HPDE6-E6E7 (cell line): ENCODE measurements at regions not wholly inside any gene's neighbourhood (a gene's known extent, or its start where the extent isn't known, plus 50 kb on each side); places are given as distances from the start of the nearest gene placed in this dataset.

ENCODE experiments used
- DNase-seq: peaks from one replicate; pipeline ENCODE4 v3.0.0; 2011; ENCODE audit warnings: missing footprints; ENCODE audit errors: extremely low spot score

DNA sequence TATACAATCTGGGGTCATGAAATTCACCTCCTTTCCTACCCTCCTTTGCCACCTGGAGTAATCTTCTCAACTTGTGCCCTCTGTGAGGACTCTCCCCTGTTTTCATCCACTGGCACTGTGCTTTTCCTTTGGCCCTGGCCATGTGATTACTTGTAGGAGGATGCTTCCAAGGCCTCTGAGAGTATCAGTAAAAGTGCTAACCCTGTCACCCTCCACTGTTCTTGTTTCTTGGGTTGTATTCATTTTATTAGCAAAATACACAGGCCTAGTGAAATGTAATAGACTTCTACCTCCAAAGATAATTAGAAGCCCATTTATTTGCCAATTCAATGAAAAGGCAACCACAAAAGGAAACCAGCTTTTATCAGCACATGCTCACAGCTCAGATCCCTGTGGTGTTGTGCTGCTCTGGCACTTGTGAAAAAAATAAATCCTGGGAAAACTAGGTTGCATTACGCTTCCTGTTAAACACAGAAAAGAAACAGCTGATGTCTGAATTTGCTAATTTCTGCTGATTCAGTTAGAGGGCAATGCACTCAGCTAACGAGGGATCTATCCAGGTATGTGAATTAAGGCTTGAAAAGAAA, 357.5 kb upstream of the ETAA1 start:
- DNase-seq: no peak

DNA sequence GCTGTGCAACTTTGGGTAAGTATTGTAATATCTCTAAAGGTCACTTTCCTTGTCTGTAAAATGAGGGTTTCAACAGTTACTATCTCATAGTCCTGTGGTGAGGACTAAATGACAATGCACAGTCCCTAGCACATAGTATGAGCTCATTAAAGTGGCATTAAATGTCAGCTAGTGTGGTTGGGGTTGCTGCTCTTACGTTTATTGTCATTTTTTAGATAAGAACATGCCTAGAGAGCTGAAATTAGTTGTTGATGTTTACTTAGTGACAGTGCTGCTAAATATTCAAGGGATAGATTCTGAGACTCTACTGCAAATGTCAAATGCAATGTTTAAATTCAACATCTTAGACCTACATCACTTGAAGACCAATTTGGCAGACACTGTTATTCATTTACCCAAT, 356.1 kb upstream of the ETAA1 start:
- DNase-seq: no peak

DNA sequence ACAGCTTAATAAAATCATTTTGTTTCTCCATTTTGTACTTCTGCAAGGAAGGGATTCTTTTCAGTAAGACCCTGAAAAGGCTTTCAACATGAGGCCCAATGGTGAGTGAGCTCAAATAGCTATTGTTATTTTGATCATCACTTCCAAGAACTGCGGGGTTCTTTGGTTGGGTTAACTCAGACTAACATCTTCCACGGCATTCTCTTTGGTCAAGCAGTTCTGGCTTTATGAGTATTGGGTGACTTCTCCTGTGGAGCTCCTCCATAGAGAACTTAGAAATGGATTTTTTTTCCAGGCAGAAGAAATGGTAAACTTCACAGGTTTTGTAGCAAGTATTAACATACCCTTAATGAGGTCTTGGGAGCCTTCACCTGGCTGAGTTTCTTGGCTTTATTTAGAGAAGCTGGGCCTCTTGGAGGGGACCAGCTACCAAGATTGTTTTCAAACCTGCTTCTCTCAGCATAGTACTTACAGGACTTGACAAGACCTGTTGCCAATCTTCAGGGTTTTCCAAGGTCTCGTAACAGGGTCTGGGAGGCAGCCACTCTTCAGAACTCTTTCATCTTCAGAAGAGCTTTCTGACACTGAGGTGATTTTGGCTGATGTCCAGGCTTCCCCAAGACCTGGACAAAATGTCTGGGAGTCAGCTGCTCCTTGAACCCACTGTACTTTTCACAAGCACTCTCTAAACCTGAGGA, 353.2 kb upstream of the ETAA1 start:
- DNase-seq: no peak

DNA sequence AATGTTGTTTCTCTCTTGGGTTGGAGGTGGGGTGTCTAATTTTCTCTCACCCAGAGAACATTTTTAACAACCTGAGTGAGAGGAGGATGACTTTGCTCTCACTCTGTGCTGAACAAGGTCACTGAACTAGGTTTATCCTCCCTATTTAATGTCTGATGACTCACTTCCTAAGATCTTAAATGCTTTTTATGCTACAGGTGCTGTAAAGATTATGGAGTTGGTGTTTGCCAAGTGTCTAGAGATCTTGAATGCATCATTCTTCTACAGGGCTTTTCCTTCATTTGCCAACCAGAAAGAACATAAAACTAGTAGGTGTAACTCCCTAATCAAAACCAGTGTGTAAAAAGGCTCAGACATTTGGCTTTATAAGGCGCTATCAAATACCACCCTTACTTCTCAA, 350.5 kb upstream of the ETAA1 start:
- no peak for DNase-seq

DNA sequence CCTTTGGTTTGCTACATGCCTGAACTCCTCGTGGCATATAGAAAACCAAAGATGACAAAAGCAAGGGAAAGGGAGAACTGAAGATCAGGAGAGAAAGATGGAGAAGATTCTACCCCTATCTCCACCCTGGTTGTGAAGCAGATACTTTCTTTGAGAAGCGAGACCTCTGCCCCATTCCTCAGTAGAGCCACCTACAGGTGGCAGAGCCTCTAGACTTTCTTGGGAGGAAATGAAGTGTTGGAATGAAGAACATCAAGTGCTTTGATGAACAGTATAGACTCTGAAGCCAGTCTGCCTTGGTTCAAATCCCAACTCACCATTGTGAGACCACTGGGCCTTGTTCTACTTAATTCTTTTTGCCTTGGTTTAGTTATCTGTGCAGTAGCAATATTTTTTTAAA, 348.8 kb upstream of the ETAA1 start:
- no peak for DNase-seq

DNA sequence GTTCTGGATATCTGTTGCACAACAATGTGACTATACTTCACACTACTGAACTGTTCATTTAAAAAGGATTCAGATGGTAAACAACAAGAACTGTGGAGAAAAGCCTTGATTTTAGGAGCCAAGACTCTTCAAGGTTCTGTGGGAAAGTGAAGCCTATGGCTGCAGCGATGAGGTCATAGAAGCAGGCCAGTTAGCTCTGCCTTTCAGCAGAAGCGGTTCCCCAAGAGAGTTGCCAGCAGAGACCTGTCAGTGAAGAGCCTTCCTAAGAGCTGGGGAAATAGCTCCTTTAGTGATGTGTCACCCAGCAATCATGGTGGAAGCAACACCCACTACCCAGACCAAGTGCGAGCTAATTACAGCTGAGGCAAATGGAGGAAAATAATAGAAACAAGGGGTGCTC, 346.5 kb upstream of the ETAA1 start:
- DNase-seq: no peak

DNA sequence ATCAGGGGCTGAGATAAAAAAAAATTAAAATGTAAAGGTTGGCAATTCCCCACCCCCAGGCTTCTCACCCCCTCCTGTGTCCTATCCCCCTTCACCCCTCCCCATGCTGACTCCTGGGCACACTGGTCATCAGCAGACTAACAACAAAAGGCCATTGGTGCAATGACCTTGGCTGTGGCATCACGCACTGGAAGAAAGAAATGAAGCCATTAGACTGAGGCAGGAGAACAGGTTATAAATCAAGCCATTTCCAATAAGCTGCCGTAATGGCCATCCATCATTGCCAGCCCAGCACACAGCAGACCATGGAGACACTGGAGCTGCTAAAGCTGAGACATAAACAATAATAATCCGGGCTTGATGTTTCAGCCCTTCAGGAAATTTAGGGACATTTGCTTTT, 342.4 kb upstream of the ETAA1 start:
- no peak for DNase-seq

DNA sequence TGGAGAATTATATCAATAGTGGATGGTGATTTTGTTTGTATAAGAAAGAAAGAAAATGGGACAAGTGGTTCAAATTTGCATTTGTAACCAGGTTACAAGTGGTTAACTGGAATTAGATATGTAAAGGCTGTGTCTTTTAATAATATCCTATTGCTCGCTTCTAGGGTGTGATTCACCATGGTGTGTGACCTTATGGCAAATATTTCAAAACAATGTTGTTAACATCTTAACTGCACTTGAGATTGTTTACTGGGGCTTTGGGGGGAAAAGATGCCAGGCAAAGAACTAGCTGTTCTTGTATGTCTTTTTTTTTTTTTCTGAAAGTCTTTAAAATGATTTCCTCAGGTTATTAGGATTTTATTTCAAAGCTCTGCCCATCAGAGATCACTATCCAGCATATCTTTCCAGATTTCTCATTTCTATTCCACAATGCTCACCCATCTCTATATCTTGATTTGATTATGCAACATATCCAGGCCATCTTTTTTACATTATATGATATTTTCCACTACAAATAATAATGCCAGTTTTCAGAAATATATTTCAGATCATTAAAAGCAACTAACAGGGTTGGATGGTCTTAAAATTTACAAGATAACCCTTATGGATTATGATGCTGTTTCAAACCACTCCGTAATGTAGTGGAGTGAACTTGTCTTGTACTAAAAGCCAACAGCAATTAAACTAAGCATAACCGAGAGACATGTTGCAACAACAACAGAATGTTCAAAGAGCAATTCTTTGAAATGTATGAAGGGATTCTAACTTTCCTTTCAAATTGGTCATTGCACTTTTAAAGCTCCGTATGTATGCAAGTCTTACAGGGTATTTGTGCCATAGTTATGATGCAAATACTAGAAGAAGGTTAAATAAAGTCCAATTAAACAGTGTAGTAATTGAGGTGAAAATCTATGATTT, 341.5 kb upstream of the ETAA1 start:
- no peak for DNase-seq

DNA sequence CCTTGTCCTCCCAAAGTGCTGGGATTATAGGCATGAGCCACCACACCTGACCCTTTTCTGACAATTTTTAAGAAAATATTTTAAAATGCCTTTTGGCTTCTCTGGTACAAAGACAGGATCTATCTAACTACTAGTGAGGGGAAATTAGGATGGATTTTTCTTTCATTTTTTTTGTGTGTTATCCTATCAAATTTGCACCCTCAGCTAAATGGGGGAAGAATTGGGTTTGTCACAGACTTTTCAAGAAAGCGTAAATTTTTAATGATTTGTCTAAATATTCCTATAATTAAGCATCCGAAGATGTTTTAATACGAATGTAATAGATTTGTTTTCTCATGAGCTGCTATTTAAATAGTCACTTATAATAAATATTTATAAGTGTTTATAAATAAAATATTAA, 340.0 kb upstream of the ETAA1 start:
- DNase-seq: no peak

DNA sequence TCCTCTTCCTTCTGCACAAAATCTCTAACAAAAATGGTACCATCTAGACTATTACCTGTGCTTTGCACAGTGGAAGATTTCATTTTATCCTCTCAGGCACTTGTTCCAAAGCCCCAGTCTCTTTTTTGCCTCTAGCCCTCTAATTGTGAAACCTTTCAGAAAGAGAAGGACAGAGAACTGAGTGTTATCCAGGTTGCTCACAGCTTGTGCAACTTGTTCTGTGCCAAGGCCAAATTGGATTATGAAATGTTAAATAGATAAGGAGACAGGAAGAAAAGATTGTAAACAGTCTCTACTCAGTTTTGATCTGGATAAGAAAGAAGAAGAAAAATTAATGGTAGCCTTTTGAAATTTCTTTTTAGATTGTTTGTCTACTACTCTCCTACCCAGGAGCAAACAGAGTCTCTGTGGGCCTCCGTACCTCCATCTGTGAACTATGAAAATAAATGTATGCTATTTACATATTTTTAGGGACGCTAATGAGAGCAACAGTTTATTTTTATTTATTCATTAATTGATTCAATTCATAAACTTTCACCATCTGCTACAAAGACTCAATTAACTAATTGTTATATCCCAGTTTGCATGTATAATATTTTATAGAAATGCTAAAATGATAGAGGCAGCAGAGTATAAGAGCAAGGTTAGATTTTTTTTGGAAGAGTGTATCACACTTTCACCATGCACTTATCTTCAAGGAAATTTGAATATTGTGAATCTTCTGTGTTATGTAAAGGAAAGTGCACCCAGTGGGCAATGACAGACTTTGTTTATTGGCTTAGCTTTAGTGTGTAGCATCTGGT, 339.0 kb upstream of the ETAA1 start:
- DNase-seq: no peak

DNA sequence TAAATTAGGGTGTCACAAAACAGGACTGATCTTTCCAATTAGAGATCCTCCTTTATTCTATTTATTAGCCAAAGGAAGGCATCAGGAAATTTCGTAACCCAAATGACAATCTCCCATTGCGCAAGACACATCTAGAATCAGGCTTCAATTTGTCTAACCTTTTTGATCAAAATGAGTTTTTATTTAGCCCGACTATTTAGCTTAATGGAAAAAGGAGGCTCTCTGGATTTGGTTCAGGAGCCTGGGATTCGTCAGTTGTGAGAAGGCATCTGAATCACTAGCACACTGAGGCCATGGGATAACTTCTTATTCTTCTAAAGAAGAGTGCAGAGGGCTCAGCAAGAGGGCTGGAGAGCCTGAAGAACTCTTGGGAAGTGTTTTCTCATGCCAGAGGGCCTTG, 332.1 kb upstream of the ETAA1 start:
- no peak for DNase-seq

DNA sequence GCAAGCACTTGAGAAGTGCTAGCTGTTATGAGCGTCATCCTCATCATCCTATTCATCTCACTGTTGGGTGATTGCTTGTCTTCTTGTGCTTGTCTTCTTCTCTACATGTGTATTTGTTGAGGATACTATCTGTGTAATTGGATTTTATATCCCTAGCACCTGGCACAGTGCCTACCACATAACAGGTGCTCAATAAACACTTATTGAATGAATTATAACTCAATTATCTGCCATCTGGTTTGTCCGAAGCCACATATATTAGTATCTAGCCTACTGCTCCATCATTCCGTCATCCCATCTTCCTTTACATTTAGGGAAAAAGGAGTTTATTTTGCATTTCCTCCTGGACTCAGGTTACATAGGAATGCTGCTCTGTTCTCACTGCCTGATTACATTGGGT, 330.4 kb upstream of the ETAA1 start:
- no peak for DNase-seq

DNA sequence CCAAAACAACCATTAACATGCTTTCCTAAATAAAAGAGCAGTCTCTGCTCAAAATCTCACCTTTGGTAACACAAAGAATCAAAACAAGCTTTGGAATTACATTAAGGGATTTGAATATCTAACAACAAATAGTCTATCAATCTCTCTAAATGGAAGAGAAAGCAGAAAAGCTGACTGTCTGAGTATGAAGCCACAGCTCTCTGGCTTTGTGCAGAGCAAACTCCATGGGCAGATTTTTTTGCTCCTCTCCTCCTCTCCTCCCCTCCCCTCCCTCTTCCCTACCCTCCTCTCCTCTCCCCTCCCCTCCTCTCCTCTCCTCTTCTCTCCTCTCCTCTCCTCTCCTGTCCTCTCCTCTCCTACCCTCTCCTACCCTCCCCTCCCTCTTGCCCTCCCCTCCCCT, 329.5 kb upstream of the ETAA1 start:
- DNase-seq: no peak

DNA sequence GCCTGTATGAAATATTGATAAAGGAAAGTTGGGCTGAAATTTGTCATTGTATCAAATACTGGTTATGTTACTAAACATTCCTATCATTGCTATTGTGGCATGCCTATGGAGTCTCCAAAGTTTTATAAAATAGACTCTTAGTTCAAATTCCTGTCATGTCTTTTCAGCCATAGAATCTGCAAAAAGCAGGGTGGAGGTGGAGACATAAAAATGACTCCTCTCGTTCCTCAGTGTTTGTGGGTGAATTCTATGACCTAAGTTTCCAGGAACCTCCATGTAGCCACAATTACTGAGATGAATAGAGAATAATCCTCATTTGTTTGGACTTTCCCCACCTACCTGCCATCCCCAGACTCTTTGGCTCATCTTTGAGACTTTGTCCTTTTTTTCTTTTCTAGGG, 326.3 kb upstream of the ETAA1 start:
- DNase-seq: no peak

DNA sequence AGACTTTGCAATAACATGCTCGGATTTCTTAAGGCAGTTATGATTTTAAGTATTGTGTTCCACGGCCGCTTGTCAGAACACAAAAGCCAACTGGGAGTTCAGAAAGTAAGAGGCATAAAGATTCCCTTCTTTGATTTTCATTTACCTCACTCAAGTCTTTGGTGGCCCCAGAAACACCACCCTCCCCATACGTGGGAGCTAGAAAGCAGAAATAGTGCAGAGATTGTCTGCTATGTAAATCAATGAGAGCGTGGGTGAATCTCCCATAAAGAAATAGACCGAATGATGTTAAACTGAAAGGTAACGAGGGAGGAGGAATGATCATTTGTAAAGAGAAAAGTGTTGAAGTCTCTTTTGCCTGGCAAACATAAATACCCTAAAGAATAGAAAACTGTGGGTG, 322.1 kb upstream of the ETAA1 start:
- DNase-seq: no peak

DNA sequence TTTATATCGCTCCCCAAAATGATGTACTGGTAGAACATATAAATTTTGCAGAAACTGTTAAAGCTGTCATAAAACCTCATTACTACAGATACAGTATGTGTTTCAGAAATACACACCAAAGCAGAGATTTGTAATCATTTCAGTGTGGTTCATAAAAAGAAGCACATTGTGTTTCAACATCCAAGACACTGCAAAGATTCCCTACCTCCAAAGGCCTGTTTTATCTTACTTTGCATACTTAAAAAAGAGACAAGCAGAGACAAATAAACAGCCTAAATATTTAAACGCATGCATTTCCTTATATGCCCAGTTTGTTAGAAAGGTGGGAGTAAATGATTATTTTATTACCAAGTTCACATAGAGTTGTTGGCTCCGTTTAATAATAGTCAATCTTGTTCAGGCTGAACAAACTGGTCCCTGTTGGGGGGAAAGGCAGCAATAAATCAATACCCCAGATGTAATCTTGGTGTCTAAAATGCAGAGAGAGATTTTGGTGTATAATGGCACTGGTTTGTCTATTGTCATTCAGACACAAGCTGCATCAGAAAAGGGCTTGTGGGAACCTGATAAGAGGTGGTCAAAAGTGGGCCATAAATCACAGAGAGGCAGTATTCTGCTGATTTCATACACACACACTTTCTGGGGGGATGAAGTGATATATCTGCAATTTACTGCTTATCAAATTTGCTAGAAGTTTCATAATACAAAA, 321.4 kb upstream of the ETAA1 start:
- DNase-seq: no peak

DNA sequence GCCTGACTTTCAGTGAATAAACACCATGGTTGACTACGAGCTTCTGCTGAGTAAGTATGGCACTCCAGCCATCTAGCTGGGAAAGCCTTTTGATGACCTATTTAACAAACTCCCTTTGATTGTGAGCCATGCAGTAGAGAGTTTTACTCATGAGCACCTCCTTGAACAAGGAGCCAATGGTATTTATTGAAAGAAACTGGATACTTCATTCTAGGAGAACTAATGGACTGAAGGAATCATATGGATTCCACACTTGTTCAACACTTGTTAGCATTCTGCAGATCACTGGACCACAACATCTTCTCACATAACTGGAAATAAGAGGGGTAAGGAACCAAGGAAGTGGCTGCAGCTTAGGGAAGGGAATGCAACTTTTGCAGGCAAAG, 320.9 kb upstream of the ETAA1 start:
- no peak for DNase-seq

DNA sequence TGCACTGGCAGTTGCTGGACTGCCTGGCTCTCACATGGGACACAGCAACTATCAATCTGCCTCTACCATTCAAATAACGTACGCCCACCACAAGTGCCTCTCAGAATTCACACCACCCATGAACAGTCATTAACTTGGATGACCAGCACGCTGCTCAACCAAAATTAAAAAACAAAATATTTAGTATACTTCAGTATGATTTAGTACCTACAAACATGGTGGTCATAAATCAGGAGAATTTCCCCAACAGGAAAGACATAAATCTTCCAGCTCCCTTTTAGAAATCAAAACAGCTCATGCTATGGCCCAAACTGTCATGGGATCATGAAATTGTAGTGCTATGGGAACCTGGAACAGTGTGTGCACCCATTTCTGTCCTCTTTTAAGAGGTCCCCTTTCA, 317.4 kb upstream of the ETAA1 start:
- no peak for DNase-seq

DNA sequence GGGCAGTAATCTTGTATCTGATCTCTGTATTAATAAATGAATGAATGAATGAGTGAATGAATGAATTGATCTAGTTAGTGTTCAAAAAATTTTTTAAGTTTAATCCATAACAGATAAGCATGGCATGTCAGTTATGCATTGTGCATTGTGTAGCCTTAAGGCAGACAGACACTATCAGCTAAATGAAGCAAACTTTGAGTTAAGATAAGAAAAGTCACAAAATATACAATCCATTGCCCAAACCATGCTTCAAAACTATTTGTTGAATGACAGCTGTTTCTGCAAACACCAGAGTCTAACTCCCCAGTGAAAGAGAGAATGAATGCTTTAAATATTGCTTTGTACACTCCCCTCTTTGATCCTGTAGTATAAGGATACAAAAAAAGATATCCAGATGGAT, 314.3 kb upstream of the ETAA1 start:
- DNase-seq: no peak

DNA sequence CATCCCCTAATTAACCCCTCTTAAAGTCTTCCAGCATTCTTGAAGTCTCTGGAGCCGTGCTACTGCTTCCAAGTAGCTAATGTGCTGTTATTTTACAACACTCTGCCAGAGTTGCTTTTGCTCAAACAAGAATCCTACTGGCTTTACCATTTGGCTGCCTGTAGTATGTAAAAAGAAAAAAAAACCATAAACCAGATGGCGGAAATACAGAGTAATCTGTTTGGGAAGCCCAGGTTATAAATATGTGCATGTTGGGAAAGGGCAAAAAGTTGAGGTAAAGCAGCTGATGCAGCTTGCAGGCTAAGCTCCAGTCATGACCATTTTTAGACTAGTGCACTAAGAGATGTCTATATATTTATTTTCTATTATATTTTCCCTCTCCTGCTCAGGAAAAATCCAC, 313.2 kb upstream of the ETAA1 start:
- no peak for DNase-seq

DNA sequence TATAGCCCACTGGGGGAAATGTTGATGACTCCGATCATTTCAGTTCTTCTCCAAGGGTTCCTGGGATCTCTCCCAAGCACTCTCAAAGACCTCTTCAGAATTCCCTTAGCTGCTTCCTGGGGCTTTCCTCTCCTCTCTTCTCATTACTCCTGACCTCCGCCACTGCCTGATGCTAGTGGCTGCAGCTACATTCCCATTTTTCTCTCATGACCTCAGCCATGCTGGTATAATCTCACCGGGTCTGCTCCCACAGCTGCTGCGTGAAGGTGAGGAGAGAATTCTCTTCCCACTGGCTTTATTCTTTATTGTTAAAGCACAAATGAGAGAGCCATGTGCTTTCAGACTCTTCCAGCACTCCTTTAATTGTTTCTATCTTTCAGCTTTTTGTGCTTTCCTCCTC, 312.0 kb upstream of the ETAA1 start:
- DNase-seq: no peak

DNA sequence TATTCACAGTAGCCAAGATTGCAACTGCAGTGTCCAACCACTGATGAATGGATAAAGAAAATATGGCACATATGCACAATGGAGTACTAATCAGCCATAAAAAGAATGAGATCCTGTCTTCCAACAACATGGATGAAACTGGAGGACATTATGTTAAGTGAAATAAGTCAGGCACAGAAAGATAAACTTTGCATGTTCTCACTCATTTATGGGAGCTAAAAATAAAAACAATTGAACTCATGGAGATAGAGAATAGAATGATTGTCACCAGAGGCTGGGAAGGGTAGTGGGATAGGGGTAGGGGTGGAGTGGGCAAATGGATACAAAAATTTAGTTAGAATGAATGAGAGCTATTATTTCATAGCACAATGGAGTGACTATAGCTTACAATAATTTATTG, 305.5 kb upstream of the ETAA1 start:
- no peak for DNase-seq
